ENCODE measurements at regions not wholly inside any gene's neighbourhood (a gene's known extent, or its start where the extent isn't known, plus 50 kb on each side); places are given as distances from the start of the nearest gene placed in this dataset.

- no peak for TF ChIP-seq ZFP3 (CRISPR knock-in tag; IDR thresholded peaks at IDR 0.05)
- TF ChIP-seq ZNF565 (CRISPR knock-in tag; conservative IDR thresholded peaks at IDR 0.05; ENCODE audit: low read depth): no peak
- no peak for TF ChIP-seq TCF4 (CRISPR knock-in tag; IDR thresholded peaks at IDR 0.05; ENCODE audit: borderline replicate concordance)
- no peak for TF ChIP-seq RARB (CRISPR knock-in tag; IDR thresholded peaks at IDR 0.05)
- no peak for TF ChIP-seq ZNF70 (CRISPR knock-in tag; IDR thresholded peaks at IDR 0.05)
- TF ChIP-seq SNAI2 (CRISPR knock-in tag; IDR thresholded peaks at IDR 0.05): no peak
- TF ChIP-seq BACH2 (CRISPR knock-in tag; IDR thresholded peaks at IDR 0.05; ENCODE audit: borderline replicate concordance): no peak
- no peak for TF ChIP-seq ARNTL (CRISPR knock-in tag; IDR thresholded peaks at IDR 0.05; ENCODE audit: borderline replicate concordance, low read depth)
- TF ChIP-seq, protein P1, sequence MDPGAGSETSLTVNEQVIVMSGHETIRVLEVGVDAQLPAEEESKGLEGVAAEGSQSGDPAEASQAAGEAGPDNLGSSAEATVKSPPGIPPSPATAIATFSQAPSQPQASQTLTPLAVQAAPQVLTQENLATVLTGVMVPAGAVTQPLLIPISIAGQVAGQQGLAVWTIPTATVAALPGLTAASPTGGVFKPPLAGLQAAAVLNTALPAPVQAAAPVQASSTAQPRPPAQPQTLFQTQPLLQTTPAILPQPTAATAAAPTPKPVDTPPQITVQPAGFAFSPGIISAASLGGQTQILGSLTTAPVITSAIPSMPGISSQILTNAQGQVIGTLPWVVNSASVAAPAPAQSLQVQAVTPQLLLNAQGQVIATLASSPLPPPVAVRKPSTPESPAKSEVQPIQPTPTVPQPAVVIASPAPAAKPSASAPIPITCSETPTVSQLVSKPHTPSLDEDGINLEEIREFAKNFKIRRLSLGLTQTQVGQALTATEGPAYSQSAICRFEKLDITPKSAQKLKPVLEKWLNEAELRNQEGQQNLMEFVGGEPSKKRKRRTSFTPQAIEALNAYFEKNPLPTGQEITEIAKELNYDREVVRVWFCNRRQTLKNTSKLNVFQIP (CRISPR knock-in tag; IDR thresholded peaks at IDR 0.05; ENCODE audit: borderline replicate concordance, low read depth): no peak
- TF ChIP-seq, protein P2, sequence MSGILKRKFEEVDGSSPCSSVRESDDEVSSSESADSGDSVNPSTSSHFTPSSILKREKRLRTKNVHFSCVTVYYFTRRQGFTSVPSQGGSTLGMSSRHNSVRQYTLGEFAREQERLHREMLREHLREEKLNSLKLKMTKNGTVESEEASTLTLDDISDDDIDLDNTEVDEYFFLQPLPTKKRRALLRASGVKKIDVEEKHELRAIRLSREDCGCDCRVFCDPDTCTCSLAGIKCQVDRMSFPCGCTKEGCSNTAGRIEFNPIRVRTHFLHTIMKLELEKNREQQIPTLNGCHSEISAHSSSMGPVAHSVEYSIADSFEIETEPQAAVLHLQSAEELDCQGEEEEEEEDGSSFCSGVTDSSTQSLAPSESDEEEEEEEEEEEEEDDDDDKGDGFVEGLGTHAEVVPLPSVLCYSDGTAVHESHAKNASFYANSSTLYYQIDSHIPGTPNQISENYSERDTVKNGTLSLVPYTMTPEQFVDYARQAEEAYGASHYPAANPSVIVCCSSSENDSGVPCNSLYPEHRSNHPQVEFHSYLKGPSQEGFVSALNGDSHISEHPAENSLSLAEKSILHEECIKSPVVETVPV (CRISPR knock-in tag; IDR thresholded peaks at IDR 0.05): no peak
- no peak for TF ChIP-seq CSDC2 (CRISPR knock-in tag; IDR thresholded peaks at IDR 0.05)
- TF ChIP-seq ESRRG (CRISPR knock-in tag; IDR thresholded peaks at IDR 0.05): no peak
- TF ChIP-seq PPARA (CRISPR knock-in tag; IDR thresholded peaks at IDR 0.05; ENCODE audit: borderline replicate concordance): no peak
- no peak for TF ChIP-seq TOX (CRISPR knock-in tag; IDR thresholded peaks at IDR 0.05; ENCODE audit: borderline replicate concordance)
- TF ChIP-seq TSHZ2 (CRISPR knock-in tag; IDR thresholded peaks at IDR 0.05): no peak
- no peak for TF ChIP-seq ISL1 (CRISPR knock-in tag; IDR thresholded peaks at IDR 0.05)
- no peak for TF ChIP-seq OSR1 (CRISPR knock-in tag; IDR thresholded peaks at IDR 0.05)
- TF ChIP-seq GLIS3 (CRISPR knock-in tag; IDR thresholded peaks at IDR 0.05): no peak
- ATAC-seq: no peak
These were observed 262.7 kb upstream of the RGS18 start for GRCh38 chr1:191895462-191896058.

- TF ChIP-seq, protein P1 (CRISPR knock-in tag; IDR thresholded peaks at IDR 0.05; ENCODE audit: borderline replicate concordance, low read depth): no peak
- no peak for TF ChIP-seq ARNTL (CRISPR knock-in tag; IDR thresholded peaks at IDR 0.05; ENCODE audit: borderline replicate concordance, low read depth)
- TF ChIP-seq, protein P3, sequence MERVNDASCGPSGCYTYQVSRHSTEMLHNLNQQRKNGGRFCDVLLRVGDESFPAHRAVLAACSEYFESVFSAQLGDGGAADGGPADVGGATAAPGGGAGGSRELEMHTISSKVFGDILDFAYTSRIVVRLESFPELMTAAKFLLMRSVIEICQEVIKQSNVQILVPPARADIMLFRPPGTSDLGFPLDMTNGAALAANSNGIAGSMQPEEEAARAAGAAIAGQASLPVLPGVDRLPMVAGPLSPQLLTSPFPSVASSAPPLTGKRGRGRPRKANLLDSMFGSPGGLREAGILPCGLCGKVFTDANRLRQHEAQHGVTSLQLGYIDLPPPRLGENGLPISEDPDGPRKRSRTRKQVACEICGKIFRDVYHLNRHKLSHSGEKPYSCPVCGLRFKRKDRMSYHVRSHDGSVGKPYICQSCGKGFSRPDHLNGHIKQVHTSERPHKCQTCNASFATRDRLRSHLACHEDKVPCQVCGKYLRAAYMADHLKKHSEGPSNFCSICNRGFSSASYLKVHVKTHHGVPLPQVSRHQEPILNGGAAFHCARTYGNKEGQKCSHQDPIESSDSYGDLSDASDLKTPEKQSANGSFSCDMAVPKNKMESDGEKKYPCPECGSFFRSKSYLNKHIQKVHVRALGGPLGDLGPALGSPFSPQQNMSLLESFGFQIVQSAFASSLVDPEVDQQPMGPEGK (CRISPR knock-in tag; IDR thresholded peaks at IDR 0.05; ENCODE audit: borderline replicate concordance): no peak
- TF ChIP-seq ZNF70 (CRISPR knock-in tag; IDR thresholded peaks at IDR 0.05): no peak
- no peak for TF ChIP-seq SNAI2 (CRISPR knock-in tag; IDR thresholded peaks at IDR 0.05)
- TF ChIP-seq TCF4 (CRISPR knock-in tag; IDR thresholded peaks at IDR 0.05; ENCODE audit: borderline replicate concordance): no peak
- TF ChIP-seq ISL1 (CRISPR knock-in tag; IDR thresholded peaks at IDR 0.05): no peak
- no peak for TF ChIP-seq ZFP3 (CRISPR knock-in tag; IDR thresholded peaks at IDR 0.05)
- no peak for ATAC-seq
These were observed 261.1 kb upstream of the RGS18 start for GRCh38 chr1:191897134-191897533.

- TF ChIP-seq ZNF8 (CRISPR knock-in tag; IDR thresholded peaks at IDR 0.05): no peak
- no peak for ATAC-seq
These were observed 256.6 kb upstream of the RGS18 start for GRCh38 chr1:191901651-191902050.

All from SK-N-SH treated with all-trans-retinoic acid at 6 μM for 48 hours (cell line).